ENCODE measurements at regions not wholly inside any gene's neighbourhood (a gene's known extent, or its start where the extent isn't known, plus 50 kb on each side); places are given as distances from the start of the nearest gene placed in this dataset.
A peak's percentile ranks its signal among the peaks of the same experiment; 100 is the strongest.

DNA sequence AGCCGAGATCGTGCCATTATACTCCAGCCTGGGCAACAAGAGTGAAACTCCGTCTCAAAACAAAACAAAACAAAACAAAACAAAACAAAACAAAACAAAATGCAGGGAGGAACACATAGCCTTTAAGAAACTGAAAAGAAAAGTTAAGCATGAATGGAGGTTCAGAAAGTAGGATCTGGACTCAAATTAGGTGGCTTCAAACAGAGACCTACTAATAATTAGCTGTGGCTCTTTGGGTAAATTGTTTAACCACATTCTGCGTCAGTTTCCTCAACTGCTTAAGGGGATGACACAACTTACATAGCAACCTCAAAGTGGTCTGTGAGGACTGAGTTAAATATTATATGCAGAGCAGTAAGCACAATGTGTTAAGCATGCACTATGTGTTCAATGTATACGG, 458.2 kb downstream of the ADGRL2 start:
- DNase-seq (ENCODE audit: low read depth): no peak
- H3K4me3 ChIP-seq (ENCODE audit: control insufficient read depth, low read depth, low read length): no peak overlapping the region
- TF ChIP-seq, protein P1, sequence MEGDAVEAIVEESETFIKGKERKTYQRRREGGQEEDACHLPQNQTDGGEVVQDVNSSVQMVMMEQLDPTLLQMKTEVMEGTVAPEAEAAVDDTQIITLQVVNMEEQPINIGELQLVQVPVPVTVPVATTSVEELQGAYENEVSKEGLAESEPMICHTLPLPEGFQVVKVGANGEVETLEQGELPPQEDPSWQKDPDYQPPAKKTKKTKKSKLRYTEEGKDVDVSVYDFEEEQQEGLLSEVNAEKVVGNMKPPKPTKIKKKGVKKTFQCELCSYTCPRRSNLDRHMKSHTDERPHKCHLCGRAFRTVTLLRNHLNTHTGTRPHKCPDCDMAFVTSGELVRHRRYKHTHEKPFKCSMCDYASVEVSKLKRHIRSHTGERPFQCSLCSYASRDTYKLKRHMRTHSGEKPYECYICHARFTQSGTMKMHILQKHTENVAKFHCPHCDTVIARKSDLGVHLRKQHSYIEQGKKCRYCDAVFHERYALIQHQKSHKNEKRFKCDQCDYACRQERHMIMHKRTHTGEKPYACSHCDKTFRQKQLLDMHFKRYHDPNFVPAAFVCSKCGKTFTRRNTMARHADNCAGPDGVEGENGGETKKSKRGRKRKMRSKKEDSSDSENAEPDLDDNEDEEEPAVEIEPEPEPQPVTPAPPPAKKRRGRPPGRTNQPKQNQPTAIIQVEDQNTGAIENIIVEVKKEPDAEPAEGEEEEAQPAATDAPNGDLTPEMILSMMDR (conservative IDR thresholded peaks at IDR 0.05; ENCODE audit: control insufficient read depth, insufficient read depth, low read depth, low read length): no peak

DNA sequence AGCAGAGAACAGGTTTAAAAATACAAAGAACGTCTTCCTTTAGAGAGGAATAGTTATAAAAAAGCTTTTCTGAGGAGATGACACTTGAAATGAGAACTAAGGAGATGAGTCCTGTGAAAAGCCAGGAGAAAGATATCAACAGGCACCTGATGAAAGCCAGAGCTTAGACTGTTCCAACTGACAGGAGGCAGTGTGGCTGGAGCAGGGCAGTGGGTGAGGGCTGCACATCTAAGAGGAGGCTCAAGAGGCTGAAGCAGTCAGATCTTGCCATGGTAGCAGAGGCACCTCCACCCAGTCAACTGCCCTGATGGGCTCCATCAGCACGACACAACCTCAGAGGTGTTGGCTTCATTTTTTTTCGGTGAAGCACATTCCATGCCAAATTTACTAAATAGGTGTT, 445.3 kb downstream of the ADGRL2 start:
- no peak for DNase-seq (ENCODE audit: low read depth)
- no peak overlapping the region for H3K4me3 ChIP-seq (ENCODE audit: control insufficient read depth, low read depth, low read length)
- TF ChIP-seq, protein P1 (conservative IDR thresholded peaks at IDR 0.05; ENCODE audit: control insufficient read depth, insufficient read depth, low read depth, low read length): no peak

DNA sequence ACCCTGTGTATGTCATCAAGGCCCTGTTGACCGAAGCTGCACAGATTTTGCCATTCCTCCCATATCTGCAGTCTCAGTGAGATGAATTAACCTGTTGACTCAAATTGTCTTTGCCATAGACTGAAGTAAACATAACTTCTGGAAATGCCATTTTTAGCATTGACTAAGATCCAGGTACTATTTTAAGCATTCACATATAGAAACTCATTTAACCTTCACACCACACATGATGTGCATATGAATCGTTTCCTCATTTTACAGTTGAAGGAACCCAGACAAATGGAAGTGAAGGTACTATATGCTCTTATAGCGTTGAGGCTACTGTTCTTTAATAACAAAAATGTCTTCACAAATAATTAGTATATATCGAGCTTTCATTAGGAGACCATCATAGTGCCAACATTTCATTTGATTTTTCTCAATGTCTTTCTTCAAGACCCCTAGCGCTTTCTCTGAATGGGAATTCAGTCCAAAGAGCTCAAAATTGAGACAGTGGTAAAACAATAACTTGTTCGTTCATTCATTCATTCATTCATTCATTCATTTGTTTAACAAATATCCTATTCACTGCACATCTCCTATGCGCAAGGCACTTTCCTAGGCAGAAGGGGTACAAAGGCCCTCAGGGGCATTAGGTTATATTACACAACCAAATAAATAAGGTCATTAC, 444.7 kb downstream of the ADGRL2 start:
- no peak for DNase-seq (ENCODE audit: low read depth)
- no peak overlapping the region for H3K4me3 ChIP-seq (ENCODE audit: control insufficient read depth, low read depth, low read length)
- TF ChIP-seq, protein P1 (conservative IDR thresholded peaks at IDR 0.05; ENCODE audit: control insufficient read depth, insufficient read depth, low read depth, low read length): no peak

DNA sequence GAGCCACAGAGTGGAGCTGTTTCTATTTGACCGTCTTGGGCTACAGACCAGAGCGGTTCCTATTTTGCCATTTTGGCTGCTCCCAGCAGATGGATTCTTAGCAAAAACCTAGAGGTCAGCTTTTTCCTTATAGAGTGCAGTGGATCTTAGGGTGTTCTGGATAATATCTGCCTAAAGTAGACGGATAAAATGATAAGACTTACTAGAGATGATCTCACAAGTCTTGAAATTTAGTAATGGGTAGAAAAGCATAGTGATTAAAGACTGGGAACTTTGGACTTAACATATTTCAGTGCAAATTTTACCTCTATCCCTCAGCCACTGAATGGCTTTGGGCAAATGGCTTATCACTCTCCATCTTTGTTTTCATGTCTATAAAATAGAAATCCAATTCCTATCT, 439.8 kb downstream of the ADGRL2 start:
- no peak overlapping the region for H3K4me3 ChIP-seq (ENCODE audit: control insufficient read depth, low read depth, low read length)
- TF ChIP-seq, protein P1 (conservative IDR thresholded peaks at IDR 0.05; ENCODE audit: control insufficient read depth, insufficient read depth, low read depth, low read length): no peak
- DNase-seq (ENCODE audit: low read depth): no peak

DNA sequence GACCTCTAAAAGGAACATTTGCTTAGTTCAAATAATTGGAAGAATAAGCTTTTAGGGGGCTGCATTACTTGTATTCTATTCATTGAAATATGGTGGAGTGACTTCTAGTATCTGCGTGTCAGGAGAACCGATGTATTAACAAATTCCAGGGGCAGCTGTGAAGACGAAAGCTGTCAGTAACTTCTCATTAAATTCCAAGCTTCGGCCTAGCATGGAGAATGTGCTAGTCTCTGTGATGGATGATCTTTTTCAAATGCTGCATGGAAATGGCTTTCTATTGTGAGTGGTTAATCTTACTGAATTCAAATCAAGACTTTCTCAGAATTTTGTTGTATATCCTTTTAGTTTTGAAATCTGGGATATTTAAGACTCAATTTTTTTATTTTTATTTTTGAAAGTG, 429.9 kb downstream of the ADGRL2 start:
- H3K4me3 ChIP-seq (ENCODE audit: control insufficient read depth, low read depth, low read length): no peak overlapping the region
- TF ChIP-seq, protein P1 (conservative IDR thresholded peaks at IDR 0.05; ENCODE audit: control insufficient read depth, insufficient read depth, low read depth, low read length): no peak
- no peak for DNase-seq (ENCODE audit: low read depth)

DNA sequence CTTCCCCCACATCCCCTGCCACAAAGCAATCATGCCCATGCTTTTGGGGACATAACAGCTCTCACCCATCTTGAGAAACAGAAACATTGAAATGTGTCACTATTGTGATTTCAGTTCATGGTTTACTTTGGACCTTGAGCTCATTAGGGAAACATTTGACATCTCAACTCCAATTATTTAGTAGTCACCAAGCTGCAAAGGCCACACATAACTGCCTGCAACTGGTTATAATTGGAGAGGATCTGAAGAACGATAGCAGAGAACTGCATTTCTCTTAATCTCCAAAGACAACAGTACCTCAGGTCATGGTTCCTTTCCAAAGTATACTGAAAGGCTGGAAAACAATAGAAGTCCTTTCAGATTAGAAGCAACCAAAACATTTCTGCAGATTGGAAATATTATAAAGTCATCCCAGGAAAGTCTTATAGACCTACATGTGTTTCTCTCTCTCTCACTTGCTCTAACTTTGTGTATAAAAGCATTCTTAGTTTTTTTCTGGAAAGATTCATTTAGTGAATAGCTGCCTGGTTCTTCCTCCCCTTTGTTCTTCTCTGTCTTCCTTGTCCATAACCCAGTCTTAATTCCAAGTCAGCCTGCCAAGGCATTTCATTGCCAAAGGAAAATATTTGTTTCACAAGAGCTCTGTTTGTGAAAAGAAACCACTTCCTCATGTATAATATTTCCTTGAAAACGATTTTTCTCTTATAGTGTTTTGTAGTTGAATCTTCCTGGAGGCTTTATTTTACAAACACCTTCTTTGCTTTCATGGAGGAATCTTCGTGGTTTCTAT, 426.8 kb downstream of the ADGRL2 start:
- H3K4me3 ChIP-seq (ENCODE audit: control insufficient read depth, low read depth, low read length): no peak overlapping the region
- TF ChIP-seq, protein P1 (conservative IDR thresholded peaks at IDR 0.05; ENCODE audit: control insufficient read depth, insufficient read depth, low read depth, low read length): no peak
- peak; percentile 51 for DNase-seq (ENCODE audit: low read depth)
